Right kidney (tissue), 1 donor: ENCODE measurements at regions not wholly inside any gene's neighbourhood (a gene's known extent, or its start where the extent isn't known, plus 50 kb on each side); places are given as distances from the start of the nearest gene placed in this dataset.

Experiments used
- DNase-seq: peaks from one replicate; pipeline ENCODE4 v3.0.0-alpha.2; 2016

GRCh38 chr7:25850216-25850615, 301.8 kb upstream of the NFE2L3 start:
- DNase-seq, result no peak

DNA sequence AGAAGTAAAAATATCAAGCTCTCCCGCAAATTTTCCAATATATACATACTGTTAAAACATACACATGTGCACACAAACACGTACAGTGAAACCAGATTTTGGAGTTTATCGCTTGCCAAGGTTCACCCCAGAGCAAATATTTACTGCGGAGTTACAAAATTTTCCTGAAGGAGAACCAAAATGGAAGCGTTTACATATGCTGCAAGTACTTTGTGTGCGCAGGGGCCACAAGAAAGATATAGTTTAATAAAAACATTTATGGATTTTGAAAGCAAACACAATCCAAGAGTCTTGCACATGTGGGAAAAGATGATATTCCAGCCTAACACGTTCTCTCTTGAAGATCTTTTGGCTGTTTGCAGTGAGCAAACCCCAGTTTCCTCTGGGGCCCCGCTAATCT, 301.3 kb upstream of the NFE2L3 start:
- no peak for DNase-seq

DNA sequence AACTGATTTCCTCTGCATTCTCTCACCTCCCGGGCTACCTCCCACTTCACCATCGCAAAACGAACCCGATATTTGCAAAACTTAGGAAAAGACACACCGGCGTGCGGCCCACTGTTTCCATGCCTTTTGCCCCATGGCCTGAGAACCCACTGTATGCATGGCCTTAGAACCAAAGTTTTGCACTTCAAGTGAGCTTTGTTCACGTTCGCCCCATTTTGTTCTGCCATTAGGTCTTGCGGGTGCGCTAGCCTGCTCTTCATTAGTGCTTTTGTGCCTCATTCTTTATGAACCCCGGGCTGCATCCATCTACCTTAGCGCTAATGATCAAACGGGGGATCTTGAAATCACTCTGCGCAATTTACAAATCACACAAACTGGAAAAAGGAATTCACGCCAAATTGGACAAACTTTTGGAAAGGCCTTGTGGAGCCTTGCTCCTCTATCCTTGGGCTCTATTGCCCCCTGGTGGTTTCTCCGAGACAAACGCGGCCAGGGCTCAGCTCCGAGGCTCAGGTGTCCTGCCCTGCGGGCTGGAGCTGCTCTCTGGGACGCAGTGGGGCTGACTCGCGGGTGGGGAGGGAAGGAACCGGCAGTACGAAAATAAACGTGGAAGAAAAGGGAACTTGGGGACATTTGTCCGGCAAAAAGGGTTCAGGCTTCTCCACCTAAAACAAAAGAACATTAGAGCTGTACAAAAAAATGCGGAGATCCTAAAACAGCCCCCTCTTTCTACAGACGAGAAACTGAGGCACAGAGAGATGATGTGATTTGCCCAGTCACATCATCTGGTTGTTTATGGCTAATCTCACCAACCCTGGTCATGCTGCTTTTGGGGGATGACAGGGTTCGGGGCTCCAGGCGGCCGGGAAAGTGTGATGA, 300.4 kb upstream of the NFE2L3 start:
- peak; percentile 90 for DNase-seq

DNA sequence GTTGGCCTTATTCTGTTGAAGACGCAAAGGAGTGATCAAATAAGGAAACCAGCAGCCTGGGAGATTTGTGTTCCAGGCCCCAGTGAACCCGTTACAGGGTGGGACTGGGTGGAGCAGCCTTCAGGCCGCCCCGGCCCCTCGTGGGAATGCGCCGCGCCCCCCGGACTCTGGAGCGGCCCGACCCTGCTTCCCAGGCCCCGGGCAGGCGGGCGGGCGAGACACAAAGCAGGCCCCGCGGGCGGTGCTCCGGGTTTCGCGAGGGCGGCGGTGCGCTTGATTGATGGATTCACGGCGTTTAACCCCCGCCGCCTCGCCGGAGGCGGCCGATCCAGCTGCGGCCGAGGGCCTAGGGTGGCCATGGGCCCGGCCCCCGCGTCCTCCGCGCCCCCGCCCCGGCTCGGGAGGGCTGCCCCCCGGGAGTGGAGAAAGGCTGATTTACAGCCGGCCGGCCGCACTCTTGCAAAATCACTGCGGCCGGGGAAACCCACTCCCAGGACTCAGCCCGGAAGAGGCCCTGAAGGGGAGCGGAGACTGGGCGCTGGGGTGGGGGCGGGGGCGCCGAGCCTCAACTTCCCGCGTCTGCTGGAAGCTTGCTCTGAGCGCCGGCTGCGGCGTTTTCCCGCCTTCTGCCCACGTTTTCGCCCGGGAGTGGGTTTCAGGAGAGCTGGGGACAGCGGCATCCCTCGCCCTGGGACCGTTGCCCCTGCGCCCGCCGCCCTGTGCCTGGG, 299.6 kb upstream of the NFE2L3 start:
- peak; percentile 93 for DNase-seq

DNA sequence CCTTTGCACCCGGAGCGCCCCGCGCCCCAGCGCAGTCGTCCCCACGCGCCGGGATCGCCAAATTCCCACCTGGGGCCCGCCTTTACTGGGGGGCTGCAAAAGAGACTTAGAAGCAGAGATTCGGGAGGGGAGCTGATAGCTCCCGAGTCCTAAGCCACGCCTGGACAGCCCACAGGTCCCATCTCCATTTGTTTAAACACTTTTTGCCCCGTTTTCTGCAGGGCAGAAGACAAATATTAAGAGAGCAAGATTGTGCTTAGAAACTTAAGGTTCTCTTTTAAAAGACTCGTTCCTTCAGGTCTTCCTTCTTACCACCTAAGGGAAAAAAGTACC, 299.1 kb upstream of the NFE2L3 start:
- DNase-seq, result no peak

DNA sequence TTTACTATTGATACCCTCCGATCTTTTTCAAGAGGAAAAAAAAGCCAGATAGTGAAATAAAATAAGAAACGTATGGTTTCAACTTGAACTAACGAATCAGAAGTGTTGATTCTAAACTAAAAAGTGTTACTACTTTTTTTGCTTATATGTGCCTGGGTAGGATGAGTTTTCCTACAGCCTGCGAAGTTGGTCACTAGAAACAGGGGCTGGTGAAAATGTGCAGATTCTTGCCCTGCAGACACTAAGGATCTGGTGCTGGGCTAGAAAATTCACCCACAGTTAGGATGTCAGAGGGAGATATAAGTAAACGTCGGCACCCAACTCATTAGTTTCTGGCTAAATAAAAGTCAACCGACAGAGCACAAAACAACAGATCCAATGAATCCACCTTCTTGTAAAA, 298.7 kb upstream of the NFE2L3 start:
- peak; percentile 46 for DNase-seq

DNA sequence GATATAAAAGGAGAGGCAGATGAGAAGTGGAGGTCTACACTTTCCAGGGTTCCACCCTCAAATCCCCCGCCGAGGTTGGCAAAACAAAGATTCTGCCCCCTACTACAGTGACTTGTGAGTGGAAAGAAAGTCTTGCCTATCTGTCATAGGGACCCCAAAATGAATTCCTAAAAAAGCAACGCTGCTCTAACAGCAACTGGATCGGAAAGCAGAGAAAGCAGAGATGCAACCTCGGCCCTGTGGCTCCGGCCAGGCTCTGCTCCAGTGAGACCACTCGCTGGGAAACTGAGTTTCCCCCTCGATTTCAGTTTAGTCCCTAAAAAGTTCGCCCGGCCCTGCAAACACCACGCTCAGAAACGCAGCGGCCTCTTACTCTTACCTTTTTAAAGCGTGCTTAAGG, 297.9 kb upstream of the NFE2L3 start:
- DNase-seq, result peak; percentile 70

- DNase-seq, result peak; percentile 77
These were observed 297.1 kb upstream of the NFE2L3 start for GRCh38 chr7:25854608-25855497.

- DNase-seq, result peak; percentile 69
These were observed 295.9 kb upstream of the NFE2L3 start for GRCh38 chr7:25855854-25856782.

DNA sequence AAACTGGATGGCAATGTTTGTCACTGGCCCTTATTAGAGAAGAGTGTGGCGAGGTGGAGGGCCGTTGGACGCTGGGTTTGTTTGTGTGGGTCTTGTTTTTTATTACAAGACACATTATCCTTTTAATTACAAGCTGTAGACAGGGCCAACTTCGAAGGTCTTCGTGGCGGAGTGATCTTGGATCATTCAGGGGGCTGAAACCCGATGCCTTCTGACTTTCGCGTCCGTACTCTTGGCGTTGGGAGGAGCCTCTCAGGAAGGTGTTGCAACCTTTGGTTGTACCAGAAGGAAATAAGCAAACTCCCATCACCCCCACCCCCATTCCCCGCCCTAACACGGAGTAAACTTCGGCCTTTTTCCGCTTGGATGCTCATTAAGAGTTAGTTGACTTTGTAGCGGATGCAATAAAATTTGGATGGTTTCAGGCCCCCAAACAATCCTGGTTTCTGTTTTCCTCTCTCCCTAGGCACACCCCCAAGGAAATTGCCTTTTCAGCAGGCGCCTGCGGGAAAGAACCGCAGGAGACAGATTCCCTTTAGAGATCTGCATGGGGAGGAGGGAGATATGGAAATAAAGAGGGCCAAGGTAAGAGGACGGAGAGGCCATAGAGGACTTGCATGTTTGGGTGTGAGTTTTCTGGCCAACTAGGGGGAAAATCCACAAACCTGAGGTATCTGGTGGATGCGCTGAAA, 294.5 kb upstream of the NFE2L3 start:
- DNase-seq, result peak; percentile 76

DNA sequence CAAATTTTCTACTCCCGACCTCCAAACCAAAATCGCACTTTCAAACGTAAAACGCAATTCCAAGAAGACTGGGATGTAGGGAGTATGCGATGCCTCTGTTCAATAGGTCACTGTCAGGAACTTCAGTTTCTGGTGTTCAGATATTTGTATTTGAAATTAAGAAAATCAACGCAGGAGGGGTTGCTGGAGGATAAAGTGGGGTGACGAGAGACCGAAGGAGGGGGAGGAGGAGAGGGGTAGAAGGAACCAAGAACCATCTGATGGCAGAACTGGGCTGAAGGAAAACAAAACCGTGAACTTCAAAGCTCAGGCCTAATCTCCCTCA, 293.8 kb upstream of the NFE2L3 start:
- no peak for DNase-seq

DNA sequence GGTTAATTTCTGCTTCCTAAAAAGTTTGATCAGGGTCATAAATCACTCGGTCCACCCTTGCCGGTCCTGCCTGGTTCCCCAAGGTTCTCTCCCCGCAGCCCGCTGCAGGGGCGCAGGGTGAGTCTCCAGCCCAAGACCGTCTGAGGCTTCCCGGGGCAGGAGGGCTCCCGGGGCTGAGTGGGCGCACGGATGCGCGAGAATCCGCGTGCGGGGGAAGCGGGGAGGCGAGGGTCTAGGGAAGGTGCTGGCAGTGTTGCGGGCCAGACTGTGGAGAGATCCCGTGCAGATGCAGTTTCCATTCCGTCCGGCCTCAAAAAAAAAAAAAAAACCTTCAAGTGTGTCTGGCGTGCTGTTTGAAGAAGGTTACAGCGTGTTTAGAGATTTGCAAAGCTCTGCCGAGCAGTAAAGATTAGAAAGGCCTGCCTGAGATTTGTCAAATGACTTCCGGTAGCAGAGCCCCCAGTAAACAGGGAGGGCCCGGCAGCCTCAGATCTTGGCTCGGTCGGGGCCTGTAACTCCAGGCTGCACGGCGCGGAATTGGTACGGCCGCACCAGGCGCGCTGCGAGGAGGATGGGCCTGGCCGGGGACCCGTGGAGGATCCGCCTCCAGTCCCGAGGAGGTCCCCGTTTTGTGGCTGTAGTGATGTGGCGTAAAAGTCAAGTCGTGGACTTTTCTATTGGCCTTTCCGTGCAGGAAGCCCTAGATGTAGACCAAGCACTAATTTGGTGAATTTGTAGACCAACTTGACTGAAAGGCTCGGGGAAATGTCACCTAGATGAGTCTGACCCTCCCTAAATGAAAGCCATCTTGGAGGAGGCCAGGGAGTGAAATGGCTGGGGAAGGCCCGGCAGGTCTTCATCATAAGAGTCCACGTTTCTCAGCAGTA, 293.2 kb upstream of the NFE2L3 start:
- DNase-seq, result peak; percentile 76

DNA sequence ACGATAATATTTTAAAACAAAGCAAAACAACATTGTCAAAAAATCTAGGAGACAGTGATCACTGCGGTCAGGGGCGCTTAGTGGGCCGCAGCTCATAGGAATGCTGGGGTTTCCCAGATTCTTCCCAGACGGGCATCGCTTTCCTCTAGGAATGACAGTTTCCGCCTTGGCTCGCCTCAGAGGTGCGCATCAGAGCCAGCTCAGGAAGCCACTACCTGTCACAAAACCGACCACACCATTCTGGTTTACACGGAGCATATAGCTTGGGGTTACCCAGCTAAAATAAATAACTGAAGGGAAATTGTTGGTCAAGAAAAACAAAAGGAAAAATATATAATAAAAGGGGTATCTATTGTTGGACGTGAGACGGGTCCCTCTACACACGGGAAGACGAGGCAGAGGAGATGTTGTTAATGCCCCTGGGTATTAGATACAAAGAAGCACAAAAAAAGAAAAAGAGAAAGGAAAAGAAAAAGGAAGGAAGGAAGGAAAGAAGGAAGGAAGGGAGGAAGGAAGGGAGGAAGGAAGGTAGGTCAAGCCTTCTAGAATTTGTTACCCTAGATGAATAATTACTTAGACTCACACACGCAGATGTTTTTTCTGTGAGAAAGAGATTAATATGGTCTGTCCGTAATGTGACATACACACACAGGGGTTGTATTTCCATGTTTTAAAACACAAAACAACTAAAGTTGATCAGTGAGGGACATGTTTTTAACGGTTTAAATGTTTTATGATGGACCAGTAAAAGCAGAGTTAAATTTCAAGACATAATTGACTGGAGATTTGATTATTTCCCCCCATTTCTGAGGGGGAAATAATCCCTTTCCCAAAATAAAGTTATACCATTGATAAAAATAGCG, 292.4 kb upstream of the NFE2L3 start:
- no peak for DNase-seq

GRCh38 chr7:25860275-25861163, 291.5 kb upstream of the NFE2L3 start:
- DNase-seq, result peak; percentile 81

DNA sequence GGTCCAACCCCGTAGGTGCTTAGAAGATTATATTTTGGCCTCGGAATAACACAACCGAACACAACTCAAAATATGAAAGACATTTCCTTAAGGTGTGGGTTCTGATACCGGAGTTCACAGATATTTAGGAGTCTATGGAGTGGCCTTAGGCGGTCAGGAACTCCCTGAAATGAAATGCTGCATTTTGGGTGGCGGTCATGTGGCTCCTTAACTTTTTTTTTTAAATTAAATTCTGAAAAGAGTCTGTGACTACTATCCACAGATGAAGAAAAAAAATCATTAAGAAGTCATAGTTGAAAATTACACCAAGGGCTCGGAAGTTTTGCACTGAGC, 290.9 kb upstream of the NFE2L3 start:
- peak; percentile 43 for DNase-seq

- DNase-seq, result peak; percentile 47
These were observed 290.3 kb upstream of the NFE2L3 start for GRCh38 chr7:25861601-25862260.

- DNase-seq, result peak; percentile 97
These were observed 289.6 kb upstream of the NFE2L3 start for GRCh38 chr7:25862261-25863004.
